ENCODE measurements at regions not wholly inside any gene's neighbourhood (a gene's known extent, or its start where the extent isn't known, plus 50 kb on each side); places are given as distances from the start of the nearest gene placed in this dataset.

DNA sequence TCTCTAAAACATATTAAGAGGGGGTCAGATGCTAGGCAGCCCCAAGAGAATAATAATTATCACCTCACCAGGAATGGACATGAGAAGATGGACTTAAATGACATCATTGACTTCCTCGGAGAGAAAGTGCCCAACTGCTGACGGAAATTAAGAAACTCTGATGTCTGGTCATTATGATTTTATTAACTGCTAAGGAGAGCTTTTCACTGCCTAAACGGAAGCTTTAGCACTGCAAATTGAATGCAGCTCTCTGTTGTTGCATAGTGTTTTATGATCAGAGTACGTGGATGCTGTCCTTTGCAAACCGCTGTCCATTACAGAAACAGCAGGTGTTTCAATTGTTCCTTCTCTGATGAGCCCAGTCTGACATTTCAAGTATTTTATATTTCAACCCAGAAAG lies 89.4 kb upstream of the GALNT17 start:
- no peak for TF ChIP-seq EP300 (IDR thresholded peaks at IDR 0.05)
- TF ChIP-seq POLR2A (IDR thresholded peaks at IDR 0.05): no peak
- TF ChIP-seq, protein P1, sequence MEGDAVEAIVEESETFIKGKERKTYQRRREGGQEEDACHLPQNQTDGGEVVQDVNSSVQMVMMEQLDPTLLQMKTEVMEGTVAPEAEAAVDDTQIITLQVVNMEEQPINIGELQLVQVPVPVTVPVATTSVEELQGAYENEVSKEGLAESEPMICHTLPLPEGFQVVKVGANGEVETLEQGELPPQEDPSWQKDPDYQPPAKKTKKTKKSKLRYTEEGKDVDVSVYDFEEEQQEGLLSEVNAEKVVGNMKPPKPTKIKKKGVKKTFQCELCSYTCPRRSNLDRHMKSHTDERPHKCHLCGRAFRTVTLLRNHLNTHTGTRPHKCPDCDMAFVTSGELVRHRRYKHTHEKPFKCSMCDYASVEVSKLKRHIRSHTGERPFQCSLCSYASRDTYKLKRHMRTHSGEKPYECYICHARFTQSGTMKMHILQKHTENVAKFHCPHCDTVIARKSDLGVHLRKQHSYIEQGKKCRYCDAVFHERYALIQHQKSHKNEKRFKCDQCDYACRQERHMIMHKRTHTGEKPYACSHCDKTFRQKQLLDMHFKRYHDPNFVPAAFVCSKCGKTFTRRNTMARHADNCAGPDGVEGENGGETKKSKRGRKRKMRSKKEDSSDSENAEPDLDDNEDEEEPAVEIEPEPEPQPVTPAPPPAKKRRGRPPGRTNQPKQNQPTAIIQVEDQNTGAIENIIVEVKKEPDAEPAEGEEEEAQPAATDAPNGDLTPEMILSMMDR (IDR thresholded peaks at IDR 0.05): no peak
- TF ChIP-seq POLR2AphosphoS5 (IDR thresholded peaks at IDR 0.05): no peak

Data from gastroesophageal sphincter (tissue), 3 donors.